NCI-H1092 treated with DMSO at 0.1 percent for 48 hours (cell line): ENCODE measurements at regions not wholly inside any gene's neighbourhood (a gene's known extent, or its start where the extent isn't known, plus 50 kb on each side); places are given as distances from the start of the nearest gene placed in this dataset.
"Not testable (repeated sequence)": the region's sequence is repeated elsewhere in the genome, so short reads cannot be mapped to it uniquely, and the experiment has no call there.

Experiments used
- DNase-seq: peaks from one replicate; lab custom pipeline; 2025; lab: John Stamatoyannopoulos, UW

DNA sequence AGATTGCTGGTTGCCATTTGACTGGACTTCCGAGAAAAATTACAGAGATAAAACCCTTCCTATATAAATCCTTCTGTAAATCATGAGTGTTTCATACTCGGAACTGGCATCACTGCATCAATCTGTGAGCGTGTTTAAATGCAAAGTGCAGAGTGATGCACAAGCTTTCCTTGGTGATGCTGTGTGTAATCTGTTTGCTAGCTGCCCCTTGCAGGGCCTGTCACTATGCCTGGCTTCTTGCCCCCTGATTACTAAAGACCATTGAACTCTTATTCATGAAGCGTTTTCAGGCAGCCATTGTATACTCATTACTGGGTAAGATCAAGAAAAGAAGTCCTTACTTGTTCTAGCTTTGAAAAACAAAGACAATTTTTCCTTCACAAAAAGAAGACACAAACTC lies 266.9 kb upstream of the FANCL start:
- no peak for DNase-seq

DNA sequence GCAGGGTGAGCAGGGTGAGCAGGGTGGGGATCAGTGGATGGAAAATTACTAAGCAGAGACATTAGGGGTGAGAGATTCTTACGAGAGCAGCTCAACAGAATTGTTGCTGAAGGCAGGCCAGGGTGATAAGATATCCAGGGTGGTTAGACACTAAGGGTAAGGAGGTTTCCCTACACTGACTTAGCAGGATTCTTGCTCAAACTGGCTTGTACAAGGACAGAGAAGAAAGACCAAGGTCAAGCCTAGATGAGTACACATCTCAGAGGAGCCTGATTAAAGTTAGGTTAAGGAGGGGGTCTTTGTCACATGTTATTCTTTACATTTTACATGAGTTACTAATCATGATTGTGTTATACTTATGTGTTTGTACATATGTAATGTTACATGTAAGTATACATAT lies 262.8 kb upstream of the FANCL start:
- no peak for DNase-seq

DNA sequence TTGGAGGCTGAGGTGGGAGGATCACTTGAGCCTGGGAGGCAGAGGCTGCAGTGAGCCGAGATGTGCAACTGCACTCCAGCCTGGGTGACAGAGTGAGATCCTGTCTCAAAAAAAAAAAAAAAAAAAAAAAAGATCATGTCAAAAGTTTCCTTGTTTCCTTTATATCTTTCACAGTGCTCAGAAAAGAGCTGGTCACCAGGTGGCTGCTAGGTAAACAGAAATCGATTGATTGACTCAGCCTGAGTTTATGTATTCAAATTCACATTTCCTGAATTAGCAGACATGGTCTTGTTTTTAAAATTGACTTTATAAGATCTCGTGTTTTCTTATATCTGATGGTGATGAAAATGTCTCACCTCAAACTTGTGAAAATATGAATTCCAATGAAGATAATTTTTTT lies 261.8 kb upstream of the FANCL start:
- no peak for DNase-seq

DNA sequence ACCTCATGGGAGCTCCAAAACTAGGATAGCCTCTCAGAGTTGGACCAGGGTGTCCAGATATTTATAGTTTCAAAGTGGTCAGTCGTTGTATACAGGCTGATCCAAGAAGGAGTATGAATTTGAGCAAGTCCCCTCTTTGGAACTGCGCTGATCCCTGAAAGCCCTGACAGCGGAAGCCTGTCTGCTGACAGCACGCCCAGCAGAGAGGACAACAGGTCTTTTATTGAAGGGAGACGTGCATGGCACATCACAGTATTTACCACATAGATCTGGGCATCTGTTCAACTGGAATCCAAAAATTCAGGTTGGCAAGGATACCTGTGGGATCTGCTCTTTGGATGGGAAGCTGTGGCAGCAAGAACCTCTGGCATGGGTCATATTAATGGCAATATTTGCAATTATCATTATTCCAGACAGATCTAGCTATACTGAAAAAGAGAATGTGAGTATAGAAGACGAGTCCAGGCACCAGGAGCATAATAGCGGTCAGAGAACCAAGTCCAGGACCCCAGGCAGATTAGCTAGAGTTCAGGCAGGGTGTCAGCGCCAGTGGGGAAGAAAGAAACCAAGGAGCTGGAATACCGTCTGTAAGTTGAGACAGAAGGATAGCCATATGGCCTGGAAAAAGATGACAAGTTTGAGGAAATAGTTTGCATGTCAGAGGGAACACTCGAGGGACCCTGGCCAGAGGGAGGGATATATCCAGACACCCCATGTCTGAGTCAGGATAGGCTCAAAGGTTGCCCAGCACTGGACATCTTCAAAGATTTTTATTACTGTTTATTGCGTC lies 260.4 kb upstream of the FANCL start:
- DNase-seq: no peak

DNA sequence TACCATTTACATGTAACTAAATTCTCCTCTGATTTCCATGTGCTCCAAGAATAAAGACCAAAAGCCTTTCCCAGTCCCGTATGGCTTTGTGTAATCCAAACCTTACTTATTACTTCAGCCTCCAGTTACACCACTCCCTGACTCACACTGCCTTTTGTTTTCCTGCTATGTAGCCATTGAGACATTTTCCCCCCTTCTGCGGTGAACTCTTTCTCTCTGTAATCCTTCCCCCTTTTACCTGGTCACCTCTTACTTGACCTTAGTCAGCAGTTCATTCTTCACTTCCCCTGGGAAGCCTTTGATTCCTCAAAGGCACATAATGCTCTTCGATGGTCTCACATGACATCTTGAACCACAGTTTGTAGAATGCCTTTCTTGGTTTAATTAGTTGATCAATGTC lies 256.0 kb upstream of the FANCL start:
- no peak for DNase-seq

DNA sequence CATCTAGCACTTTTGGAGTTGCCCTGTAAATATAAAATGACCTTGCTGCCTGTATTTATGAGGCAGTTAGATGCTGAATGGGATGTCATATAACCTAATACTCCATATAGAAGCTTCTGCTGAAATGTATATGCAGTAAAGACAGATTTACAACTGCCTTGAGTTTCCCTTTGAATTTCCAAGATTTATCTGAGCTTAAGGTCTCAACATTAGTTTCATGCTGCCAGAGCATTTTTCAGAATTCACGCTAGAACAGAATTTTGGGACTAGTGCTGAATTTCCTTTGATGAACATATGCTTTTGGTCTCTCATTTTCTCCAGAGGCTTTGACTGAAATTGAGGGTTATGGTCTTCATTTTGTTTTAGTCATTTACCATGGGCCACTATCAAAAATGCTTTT lies 254.7 kb upstream of the FANCL start:
- DNase-seq: no peak

DNA sequence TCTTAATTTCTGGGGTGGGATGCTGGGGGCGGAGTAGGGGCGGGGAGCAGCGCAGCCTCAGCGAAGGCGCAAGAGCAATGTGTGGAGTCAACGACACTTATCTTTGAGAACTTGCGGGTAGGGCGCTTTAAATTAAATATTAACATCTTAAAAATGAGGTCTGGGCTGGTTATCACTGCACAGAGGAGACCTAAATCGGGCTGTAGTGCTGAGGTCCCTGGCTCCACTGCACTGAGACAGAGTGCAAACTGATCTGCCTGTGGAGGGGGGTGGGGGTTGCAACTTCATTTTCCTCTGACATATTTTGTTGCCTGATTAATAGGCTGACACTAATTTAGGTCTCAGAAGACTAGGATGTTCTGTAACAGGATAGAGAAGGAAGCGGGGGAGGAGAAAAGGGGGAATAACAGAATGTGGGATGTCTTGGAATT lies 253.0 kb upstream of the FANCL start:
- no peak for DNase-seq

DNA sequence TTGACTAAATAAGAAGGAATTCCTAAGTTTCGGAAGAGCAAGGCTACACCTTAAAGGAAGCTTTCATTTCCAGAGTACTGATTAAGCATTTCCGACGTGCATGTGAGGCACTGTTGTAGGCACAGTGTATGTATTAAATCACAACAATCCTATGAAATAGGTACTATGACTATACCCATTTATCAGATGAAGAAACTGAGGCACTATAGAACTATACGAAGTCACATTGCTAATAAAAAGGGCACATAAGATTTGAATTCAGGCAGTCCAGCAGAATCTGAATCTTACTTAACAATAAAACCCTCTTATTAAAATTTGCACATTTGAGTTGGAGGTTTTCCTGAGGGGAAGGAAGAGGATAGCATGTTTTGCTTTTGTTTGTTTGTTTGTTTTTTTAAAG lies 243.5 kb upstream of the FANCL start:
- DNase-seq: no peak

DNA sequence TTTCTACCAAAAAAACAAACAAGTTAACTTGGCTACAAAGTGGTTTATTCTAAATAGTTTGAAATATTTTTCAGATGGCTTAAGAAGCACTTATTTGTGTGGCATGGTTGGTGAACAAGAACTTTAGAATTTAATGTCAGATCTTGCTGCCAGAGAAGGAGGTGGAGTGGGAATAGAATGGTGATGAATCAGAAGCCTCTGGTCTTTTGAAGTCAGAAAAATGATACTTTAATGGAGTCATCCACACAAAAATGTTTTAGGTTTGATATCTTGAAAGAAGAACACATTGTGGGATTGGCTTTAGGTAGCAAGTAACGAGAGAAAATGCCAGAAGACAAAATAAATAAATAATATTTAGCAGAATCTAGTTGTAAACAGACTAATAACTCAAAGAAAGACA lies 243.1 kb upstream of the FANCL start:
- no peak for DNase-seq

DNA sequence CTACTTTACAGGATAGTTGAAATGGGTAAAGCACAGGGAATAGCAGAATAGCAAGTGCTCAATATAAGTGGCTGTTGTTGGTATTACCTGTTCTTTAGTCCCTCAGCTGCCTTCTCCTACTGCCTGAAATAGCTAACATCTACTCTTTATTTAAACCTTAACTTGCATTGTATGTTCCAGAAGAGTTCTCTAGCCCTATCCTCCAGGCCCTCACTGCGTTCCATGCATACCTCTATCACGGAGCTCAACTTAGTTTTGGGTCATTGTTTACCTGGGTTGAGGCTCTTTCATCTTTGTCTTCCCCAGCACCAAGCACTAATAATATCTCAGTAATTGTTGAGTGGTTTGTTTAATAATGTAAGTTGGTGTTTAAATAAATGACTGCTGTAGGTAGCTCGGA lies 242.2 kb upstream of the FANCL start:
- DNase-seq: no peak

DNA sequence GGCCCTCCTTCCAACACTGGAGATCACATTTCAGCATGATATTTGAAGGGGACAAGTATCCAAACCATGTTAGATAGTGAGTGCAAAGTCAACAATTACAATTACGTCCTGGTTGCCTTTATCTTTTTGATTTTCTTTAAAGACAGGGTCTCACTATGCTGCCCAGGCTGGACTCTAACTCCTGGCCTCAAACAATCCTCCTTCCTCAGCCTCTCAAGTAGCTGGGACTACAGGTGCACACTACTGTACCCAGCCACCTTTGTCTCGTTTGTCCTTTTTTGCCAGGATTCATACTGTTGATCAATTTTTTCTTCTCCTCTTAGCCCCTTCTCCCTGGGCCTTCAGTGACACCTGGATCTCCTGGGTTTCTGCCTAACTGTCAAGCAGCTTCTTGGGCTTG lies 240.5 kb upstream of the FANCL start:
- no peak for DNase-seq

DNA sequence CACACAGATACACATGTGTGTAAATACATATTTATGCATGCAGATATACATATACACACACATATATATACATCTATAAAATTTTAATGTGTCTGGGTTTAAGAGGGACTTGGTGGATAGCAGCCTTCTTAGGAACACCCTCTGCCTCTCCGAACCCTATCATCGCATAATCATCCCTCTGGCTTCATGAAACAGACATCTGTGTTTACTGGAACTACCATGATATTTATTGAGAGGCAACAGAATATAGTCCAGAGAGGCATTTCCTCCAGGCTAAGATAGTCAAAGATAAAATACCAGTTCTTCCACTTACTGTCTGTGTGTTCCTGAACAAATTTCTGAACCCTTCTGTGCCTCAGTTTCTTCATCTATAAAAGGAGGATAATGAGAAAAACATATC lies 239.0 kb upstream of the FANCL start:
- DNase-seq: no peak

DNA sequence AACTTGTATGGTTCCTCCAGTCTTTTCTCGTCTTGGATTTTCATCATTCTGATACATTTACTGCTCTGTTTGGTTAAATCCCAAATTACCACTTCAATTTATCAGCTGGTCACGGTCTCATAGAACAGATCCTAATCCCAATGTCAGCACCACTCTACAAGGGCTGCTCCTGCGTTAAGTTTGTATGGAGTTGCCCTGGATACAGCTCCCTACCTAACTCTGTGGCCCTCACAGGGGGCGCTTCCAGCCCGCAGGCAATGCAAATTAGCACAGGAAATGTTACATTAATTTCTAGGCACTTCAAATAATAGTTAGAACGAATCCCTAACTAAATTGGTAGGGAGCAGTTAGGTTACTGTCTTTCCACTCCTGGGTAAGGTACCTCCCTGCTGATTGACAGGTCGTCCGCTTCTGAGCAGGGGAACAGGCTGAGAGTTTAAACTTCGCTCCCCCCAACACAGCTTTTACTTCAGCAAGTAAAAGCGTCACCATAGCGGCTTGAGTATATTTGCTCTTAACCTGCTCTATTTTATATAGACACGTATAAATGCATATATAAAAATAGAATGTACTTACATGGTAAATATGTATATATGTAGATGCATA lies 238.5 kb upstream of the FANCL start:
- peak; percentile 62 for DNase-seq

DNA sequence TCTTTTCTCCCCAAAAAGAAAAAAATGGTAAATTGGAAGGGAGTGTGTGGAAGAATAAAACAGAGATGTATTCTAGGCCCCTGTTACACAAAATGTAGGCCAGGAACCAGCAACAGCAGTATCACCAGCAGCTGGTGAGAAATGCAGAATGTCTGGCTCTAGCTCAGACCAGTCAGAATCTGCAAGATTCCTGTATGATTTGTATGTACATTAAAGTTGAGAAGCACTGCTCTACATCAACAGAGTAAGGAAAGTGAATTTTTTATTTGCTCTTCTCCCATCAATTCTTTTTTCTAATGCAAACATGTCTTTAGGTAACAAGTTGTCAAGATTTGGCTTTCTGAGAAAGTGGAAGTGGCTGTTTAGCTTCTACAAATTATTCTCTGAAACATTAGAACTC lies 235.4 kb upstream of the FANCL start:
- no peak for DNase-seq

DNA sequence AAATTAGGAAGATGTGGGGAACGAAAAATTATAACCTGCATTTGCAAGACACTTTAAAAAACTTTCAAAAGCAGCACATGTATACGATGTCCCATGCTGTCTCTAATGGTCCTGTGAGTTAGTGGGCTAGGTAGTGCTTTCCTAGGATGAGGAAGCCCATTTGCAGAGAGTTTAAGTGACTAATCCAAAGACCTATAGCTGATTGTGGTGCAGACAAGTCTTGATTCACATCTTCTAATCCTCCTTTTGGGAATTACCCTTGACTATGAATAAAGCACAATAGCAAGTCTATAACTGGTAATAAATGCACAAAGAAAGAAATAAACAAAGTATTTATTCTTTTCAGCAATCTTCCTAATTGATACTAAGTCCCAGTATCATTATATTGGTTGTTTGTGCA lies 234.6 kb upstream of the FANCL start:
- DNase-seq: no peak

DNA sequence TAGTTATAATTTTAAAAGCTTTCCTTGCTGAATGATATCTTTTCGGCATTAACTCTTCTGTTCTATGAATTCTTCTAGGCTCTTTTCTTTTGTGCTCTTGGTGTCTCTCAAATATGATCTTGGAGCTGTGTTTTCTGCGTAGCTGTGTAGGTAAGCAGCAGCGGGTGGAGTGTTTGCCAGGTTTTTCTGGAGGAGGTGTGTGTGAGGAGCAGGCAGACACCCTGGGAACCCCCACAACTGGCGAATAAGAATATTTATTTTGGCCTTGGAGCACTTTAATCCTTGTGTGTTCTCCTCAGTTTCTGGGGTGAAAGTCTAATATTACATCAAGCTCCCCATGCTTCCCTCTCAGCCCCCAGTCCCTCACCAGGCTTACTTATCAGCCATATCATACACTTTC lies 232.0 kb upstream of the FANCL start:
- DNase-seq: no peak

DNA sequence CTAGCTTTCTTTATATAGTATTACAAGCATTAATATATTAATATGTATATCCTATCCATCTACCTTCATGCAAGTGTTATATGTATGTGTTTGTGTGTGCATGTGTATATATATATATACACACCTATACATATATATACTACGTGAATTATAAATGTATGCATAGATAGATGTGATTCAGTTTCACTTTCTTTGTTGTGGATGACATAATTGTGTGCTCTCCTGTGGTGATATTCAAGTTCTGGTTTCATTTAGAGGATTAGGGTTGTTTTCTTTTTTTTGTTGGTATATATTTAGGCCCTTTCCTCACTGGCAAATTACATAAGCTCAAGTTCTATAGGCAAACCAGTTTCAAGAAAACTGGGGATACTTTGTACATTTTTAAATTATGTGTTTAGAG lies 225.7 kb upstream of the FANCL start:
- no peak for DNase-seq

DNA sequence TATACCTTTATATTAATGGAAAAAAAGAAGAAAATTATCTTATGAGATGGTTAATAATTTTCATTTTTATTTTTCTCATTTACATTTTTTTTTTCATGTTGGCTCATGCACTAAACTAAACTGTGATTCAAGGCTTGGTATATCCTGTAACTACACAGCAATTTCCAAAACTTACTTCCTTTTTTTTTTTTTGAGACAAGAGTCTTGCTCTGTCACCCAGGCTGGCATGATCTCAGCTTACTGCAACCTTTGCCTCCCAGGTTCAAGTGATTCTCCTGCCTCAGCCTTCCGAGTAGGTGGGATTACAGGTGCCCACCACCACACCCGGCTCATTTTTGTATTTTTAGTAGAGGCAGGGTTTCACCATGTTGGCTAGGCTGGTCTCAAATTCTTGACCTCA lies 224.9 kb upstream of the FANCL start:
- not testable (repeated sequence) for DNase-seq

DNA sequence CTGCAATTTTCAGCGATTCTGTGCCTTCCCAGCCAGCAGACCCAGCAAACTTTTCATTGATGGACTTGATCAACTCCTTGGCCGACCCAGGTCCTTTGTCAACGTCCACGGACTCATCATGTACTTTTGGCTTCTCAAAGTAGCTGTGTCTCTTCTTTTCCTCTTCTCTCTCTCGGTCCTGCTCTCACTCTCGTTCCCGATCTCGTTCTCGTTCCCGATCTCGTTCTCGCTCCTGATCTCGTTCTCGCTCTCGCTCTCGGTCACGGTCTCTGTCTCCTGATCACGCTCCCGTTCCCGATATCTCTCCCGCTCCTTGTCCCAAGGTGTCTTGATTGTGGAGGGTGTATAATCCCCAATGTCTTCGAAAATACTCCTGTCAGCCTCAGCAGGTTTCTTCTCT lies 219.5 kb upstream of the FANCL start:
- DNase-seq: no peak

DNA sequence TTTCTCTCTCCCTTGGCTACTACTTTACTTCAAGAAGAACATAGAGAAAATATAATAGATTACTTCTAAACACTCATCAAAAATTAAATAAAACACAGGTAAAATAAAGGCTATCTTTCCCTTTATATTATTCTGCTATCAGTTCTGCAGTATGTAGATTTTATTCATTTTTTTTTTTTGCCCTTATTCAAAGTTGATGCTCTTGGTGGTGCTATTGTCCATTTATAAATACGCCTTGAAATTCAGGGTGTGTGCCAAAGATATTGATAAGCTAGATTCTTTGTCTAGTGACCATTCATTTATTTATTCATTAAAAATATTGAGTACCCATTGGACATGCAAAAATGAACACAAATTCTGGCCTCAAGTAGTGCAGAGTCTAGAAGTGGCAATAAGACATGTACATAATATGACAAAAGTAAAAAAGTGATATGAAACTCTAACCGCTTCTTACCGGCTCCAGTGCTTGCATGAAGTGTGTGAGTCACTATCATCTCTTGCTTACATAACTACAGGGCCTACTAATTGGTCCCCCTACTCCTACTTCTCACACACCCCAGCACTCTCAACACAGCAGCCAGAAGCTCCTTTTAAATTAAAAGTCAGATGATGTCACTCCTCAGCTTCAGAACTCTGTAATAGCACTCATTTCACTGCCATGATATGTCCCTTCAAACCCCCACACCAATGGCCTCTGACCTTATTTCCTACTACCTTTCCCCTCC lies 208.3 kb upstream of the FANCL start:
- peak; percentile 20 for DNase-seq

DNA sequence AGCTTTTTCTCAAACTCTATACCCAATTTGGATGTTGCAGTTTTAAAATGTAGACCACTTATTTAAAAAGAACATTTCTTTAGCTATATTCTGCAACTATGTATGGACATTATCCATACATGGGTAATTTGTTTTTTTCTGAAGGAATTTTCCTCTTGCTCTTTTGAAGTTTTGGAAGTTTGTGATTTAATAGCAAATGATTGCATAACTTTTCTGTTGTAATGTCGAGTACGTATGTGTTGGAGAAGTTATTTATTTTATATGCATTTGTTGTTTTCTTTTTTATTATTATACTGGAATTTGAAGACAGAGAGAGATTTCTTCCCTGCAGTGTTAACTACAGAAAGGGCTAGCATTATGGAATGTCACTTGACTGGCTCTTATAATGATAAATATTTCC lies 207.7 kb upstream of the FANCL start:
- DNase-seq: no peak

DNA sequence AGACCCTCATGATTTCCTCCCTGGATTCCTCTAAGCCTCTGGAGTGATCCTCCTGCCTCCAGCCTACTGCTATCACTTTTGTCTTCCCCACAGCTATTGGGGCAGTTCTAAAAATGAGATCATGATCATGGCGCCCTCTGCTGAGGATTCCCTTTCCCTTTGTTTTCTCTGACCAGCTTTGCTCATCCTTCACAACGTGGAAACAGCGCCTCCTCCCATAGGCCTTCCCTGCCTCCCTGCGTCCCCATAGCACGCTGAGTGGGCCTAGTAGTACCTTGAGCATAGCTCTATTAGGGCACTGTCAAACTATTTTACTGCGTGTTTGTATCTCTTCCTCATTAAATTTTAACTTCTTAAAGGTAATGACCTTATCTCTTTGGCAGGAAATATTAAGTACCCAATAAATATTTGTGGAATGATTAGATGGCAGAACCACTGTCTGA lies 207.0 kb upstream of the FANCL start:
- peak; percentile 88 for DNase-seq

DNA sequence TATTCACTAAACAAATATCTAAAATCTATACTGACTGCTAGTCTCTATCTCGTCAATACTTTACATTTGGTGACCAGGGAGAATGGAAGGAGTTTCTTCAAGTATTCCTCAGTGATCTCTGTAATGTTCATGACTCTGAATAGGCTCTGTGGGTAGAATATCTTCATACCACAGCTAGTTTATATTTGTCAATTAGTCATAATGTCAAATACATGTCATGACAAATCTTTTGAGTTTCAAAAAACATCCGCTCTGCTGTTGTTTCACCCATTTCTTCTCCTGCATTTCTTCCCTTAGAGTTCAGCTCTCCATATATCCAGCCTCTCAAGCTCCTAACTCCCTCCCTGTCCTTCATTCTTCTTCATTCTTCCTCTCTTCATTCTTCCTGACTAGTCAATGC lies 206.5 kb upstream of the FANCL start:
- no peak for DNase-seq
